ENCODE measurements at regions not wholly inside any gene's neighbourhood (a gene's known extent, or its start where the extent isn't known, plus 50 kb on each side); places are given as distances from the start of the nearest gene placed in this dataset.

GRCh38 chr6:12555781-12556180 is 160.8 kb upstream of the PHACTR1 start:
- DNase-seq: no peak

DNA sequence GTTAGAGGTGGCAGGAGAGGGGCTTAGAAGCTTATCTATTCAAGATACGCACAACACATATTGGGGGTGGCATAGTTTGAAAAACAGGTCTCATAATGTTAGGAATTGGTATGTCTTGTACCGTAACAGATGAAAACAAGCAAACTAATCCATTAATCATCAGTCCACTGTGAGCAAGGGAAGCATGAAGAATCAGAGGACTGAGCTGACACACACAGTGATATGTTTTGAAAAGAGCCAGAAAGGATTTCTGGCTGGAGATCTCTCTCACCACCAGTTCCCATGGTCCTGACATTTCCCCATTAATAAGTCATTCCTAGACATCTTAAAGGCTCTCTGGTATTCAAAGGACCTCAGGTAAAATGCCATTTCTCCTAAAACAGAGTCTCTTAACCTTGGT is 158.8 kb upstream of the PHACTR1 start:
- no peak for DNase-seq

- DNase-seq: no peak
Measured at GRCh38 chr6:12560315-12560714, 156.3 kb upstream of the PHACTR1 start.

- DNase-seq: no peak
Measured at GRCh38 chr6:12566618-12567123, 149.9 kb upstream of the PHACTR1 start.

DNA sequence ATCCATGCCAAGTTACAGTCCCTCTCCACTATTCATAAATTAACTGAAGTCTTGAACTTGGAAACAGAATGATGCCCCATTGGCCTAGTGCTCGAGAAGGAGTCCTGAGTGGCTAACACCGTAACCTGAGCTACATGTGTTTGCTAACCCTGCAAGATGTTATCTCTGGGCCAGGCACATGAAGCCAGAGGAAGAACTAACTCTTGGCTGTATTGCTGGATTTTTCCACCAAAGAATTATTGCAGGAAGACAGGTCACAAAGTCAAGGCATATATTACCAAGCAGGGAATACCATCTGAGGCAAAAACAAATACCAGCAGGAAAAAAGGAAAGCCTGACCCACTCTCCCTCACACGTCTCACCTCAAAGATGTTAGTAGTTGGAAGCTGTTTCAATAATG is 148.9 kb upstream of the PHACTR1 start:
- DNase-seq: no peak

DNA sequence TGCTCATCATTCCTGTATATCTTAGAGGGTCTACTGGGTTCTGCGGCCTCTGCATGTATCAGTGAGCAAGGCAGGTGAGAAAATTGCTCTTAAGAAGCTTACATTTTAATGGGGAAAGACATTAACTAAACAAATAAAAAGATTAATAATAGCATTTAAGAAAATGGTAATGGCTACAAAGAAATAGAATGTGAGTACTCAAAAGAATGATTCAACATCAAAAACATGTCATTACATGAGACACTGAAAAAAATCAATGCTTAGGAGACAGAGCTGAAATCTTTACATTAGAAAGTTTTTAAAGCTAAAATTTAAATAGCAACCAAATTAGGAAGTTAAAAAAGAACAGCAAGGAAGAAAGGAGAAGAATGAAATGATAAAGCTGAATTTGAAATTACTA is 146.9 kb upstream of the PHACTR1 start:
- DNase-seq: no peak

DNA sequence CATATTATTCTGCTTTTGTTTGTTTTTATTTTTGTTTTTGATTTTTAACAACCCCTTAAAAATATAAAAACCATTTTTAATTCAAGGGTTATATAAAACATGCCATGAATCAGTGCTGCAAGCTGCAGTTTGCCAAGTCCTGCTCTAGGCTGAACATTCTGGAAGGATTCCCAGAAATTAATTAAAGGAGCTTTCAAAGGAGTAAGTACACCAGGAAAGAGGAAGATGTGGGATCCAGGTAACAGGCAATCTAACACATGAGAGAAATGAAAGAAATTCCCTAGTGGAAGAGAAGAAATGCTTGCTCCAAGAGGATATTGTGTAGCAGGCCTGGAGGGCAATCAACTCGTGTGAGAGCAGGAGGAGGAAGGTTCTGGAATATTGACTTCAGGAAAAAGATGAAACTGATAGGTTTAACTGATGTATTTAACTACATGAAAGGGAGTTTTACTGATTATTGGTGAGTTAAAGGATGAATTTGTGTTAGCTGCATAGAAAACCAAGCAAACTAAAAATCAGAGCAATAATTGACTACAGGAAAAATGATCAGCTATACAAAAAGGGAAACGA is 146.0 kb upstream of the PHACTR1 start:
- DNase-seq: no peak

- DNase-seq: no peak
Measured at GRCh38 chr6:12572896-12573827, 143.4 kb upstream of the PHACTR1 start.

- DNase-seq: no peak
Measured at GRCh38 chr6:12575961-12576360, 140.6 kb upstream of the PHACTR1 start.

DNA sequence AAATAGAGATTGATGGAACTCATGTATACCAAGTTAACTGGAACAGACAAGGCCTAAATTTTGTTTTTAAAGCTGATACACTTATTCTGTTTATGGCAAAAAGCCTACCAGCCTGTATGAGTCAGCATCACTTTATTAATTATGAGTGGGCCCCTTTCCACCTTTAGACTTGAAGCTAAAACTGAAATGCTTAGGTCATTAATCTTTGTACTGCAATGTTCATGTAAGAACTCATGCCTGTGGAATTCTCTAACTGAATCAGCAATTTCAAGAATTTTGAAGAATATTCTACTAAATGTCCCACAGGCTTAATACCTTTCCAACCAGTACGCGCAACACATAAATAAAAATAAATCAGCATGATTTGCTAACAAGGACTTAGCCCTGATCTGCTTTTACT is 140.2 kb upstream of the PHACTR1 start:
- no peak for DNase-seq

DNA sequence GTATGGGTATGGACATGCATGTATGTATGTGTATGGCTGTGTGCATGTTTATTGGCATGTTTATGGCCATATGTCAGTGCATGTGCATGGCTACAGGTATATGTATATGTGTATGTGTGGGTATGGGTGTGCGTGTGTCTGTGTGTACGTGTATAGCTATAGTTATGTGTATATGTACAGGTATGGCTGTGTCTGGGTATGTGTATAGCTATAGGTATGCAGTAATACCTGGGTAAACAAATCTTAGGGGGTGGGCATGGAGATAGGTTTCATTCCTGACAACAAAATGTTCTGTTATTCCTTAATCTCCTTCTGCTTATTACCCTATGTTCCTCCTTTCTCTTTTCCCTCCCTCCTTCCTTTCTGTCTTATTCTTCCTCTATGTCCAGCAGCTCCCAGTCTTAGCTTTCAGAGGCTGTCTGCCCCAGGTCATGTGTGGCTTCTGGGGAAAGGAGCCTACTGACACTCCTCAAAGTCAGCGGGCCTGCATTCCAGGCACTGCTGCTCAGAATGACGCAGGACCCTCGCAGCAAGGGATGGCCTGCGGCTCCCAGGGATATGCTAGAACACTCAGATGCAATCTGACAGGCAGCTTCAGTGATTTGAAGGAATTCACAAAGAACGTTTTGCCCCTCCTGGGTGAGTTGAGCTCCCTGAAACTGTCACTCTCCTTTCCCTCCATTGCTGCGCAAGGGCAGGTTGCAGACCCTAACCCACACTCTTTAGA is 139.3 kb upstream of the PHACTR1 start:
- no peak for DNase-seq

- DNase-seq: no peak
Measured at GRCh38 chr6:12578097-12578496, 138.5 kb upstream of the PHACTR1 start.

GRCh38 chr6:12578751-12579150 is 137.8 kb upstream of the PHACTR1 start:
- no peak for DNase-seq

- no peak for DNase-seq
Measured at GRCh38 chr6:12580290-12580689, 136.3 kb upstream of the PHACTR1 start.

GRCh38 chr6:12582421-12583110 is 134.0 kb upstream of the PHACTR1 start:
- DNase-seq: no peak

- no peak for DNase-seq
Measured at GRCh38 chr6:12584631-12585405, 131.7 kb upstream of the PHACTR1 start.

DNA sequence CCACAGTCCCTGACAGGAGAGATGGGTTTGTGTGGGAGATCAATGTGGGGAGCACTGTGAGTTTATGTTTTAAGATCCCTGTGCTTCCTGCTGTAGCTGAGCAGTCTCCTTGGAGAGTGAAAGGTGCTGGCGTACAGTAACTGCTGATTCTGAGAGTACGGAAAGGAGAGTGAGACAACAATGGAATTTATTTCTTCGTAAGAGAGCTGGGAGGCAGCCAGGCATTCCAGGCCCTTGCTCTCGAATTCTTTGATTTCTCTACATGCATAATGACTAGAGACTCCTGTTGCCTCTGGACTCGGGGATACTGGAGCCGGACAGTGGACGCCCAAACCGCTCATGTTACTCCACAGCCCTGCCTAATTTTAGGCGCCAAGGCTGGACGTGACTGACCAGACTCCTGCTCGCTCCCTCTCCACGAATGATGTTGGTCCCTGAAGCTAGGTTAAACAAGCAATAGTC is 131.0 kb upstream of the PHACTR1 start:
- no peak for DNase-seq

- DNase-seq: no peak
Measured at GRCh38 chr6:12586721-12587480, 129.7 kb upstream of the PHACTR1 start.

- no peak for DNase-seq
Measured at GRCh38 chr6:12590901-12591300, 125.7 kb upstream of the PHACTR1 start.

DNA sequence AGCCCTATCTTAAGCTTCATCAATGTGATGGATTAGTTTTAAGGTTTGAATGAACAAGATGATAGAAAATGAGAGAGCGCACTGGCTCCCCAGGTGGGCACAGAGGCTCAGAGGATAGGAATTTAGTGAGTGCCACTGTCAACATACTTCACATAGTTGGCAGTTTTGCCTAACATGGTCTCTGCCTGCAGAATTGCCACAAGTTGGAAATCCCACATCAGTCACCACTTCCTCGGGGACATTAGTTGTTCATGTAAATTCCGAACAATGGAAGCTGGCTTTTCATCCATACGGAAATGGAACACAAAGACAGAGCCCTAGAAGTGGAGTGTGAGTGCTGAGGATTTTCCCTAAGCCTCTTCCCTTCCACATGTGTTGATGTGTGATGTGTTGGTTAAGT is 123.9 kb upstream of the PHACTR1 start:
- DNase-seq: no peak

Measured in NCI-H69 (cell line).